Tibial artery (tissue), 4 donors: ENCODE measurements at regions not wholly inside any gene's neighbourhood (a gene's known extent, or its start where the extent isn't known, plus 50 kb on each side); places are given as distances from the start of the nearest gene placed in this dataset.
"Not testable (repeated sequence)": the region's sequence is repeated elsewhere in the genome, so short reads cannot be mapped to it uniquely, and the experiment has no call there.

Experiments
- DNase-seq, 2 donors: peaks; one replicate each; pipeline ENCODE4 v3.0.0-alpha.2; 2019
- H3K27ac ChIP-seq, 2 donors: fragments of 200-600 bp; sonication (generic) in 1 of 2; 1 replicate in 1 of 2; 2 replicates in 1 of 2; pipeline ENCODE4 v1.5.1; 2018 to 2019; ENCODE audit warnings: mild to moderate bottlenecking in 1 of 2
- H3K27me3 ChIP-seq, 2 donors: fragments of 200-600 bp; sonication (generic) in 1 of 2; one replicate each; pipeline versions ENCODE4 v1.5.1 to v1.6.0; 2016 to 2019
- H3K36me3 ChIP-seq, 3 donors: fragments of 200-600 bp; sonication (generic) in 2 of 3; one replicate each; pipeline ENCODE4 v1.5.1; 2016 to 2019; ENCODE audit warnings: mild to moderate bottlenecking in 2 of 3
- H3K4me1 ChIP-seq, 4 donors: fragments of 200-600 bp; sonication (generic) in 2 of 4; 1 replicate in 3 of 4; 2 replicates in 1 of 4; pipeline ENCODE4 v1.5.1; 2016 to 2019
- H3K4me3 ChIP-seq, 2 donors: fragments of 200-600 bp; sonication (generic) in 1 of 2; 1 replicate in 1 of 2; 2 replicates in 1 of 2; pipeline ENCODE4 v1.5.1; 2018 to 2019; ENCODE audit warnings: mild to moderate bottlenecking in 2 of 2
- H3K9me3 ChIP-seq, 3 donors: fragments of 200-600 bp; sonication (generic) in 1 of 3; one replicate each; pipeline ENCODE4 v1.5.1; 2016 to 2019
- CTCF ChIP-seq, 2 experiments: fragments of 200-600 bp in 1 of 2; fragments of 450-650 bp in 1 of 2; IDR thresholded peaks; one replicate each; pipeline ENCODE4 v1.5.1; 2017 to 2019; ENCODE audit warnings: antibody characterized with exemption in 2 of 2, mild to moderate bottlenecking in 1 of 2, moderate library complexity in 1 of 2
- intact Hi-C: fragments of 100-400 bp; cut with DNase I; formaldehyde crosslinking; loops from one replicate; pipeline ENCODE4 v1.15.0; 2023; ENCODE audit warnings: low total_unique reads

GRCh38 chr2:239548451-239548871, 147.6 kb upstream of the HDAC4 start:
- Histone ChIP-seq H3K9me3 (peaks cover 0 to 4% (median 0%) of the 10 kb centered on the region in 3 donors), H3K4me1 (no peaks in the 10 kb centered on the region), H3K27me3 (peaks cover 0 to 56% of the 10 kb centered on the region in 2 donors), H3K36me3 (no peaks in the 10 kb centered on the region), H3K27ac (no peak overlapping the region), H3K4me3 (no peak overlapping the region)
- DNase-seq, result no peak
- intact Hi-C loops, result no loop called here
- no peak for TF ChIP-seq CTCF (IDR thresholded peaks at IDR 0.05)

GRCh38 chr2:239547140-239547539, 146.3 kb upstream of the HDAC4 start:
- H3K4me1 ChIP-seq, H3K27ac ChIP-seq, DNase-seq, H3K36me3 ChIP-seq, H3K9me3 ChIP-seq, H3K4me3 ChIP-seq, intact Hi-C loops: not testable (repeated sequence)
- H3K27me3 ChIP-seq, result peaks cover 0 to 49% of the 10 kb centered on the region in 2 donors

GRCh38 chr2:239546541-239546940, 145.7 kb upstream of the HDAC4 start:
- peak in 1 of 2 donors; percentile 16 for DNase-seq
- intact Hi-C loops, result no loop called here
- peaks cover 0 to 46% of the 10 kb centered on the region in 2 donors for H3K27me3 ChIP-seq
- no peaks in the 10 kb centered on the region for H3K36me3 ChIP-seq
- no peak overlapping the region for H3K4me3 ChIP-seq
- no peak overlapping the region for H3K27ac ChIP-seq
- peaks cover 0 to 8% (median 0%) of the 10 kb centered on the region in 3 donors for H3K9me3 ChIP-seq
- TF ChIP-seq CTCF (IDR thresholded peaks at IDR 0.05), result no peak
- H3K4me1 ChIP-seq, result no peaks in the 10 kb centered on the region

GRCh38 chr2:239545741-239546392, 145.0 kb upstream of the HDAC4 start:
- Histone ChIP-seq H3K4me1 (no peaks in the 10 kb centered on the region), H3K27ac (no peak overlapping the region), H3K9me3 (peaks cover 0 to 8% (median 0%) of the 10 kb centered on the region in 3 donors), H3K27me3 (peaks cover 0 to 43% of the 10 kb centered on the region in 2 donors), H3K36me3 (no peaks in the 10 kb centered on the region), H3K4me3 (no peak overlapping the region)
- no peak for TF ChIP-seq CTCF (IDR thresholded peaks at IDR 0.05)
- peak in 1 of 2 donors; percentile 53 for DNase-seq
- intact Hi-C loops, result no loop called here

- Histone ChIP-seq H3K4me1 (no peaks in the 10 kb centered on the region), H3K9me3 (peaks cover 0 to 8% (median 0%) of the 10 kb centered on the region in 3 donors), H3K27ac (no peak overlapping the region), H3K36me3 (no peaks in the 10 kb centered on the region), H3K27me3 (peaks cover 0 to 40% of the 10 kb centered on the region in 2 donors), H3K4me3 (no peak overlapping the region)
- no peak for TF ChIP-seq CTCF (IDR thresholded peaks at IDR 0.05)
- intact Hi-C loops, result no loop called here
- peak in 1 of 2 donors; percentile 38 for DNase-seq
Observed at GRCh38 chr2:239544918-239545465, 144.2 kb upstream of the HDAC4 start.

- H3K36me3 ChIP-seq, result no peaks in the 10 kb centered on the region
- TF ChIP-seq CTCF (IDR thresholded peaks at IDR 0.05), result no peak
- no peaks in the 10 kb centered on the region for H3K4me1 ChIP-seq
- H3K27me3 ChIP-seq, result peaks cover 0 to 37% of the 10 kb centered on the region in 2 donors
- H3K27ac ChIP-seq, result no peak overlapping the region
- H3K4me3 ChIP-seq, result no peak overlapping the region
- intact Hi-C loops, result no loop called here
- H3K9me3 ChIP-seq, result peaks cover 0 to 8% (median 0%) of the 10 kb centered on the region in 3 donors
- peak in 1 of 2 donors; percentile 29 for DNase-seq
Observed at GRCh38 chr2:239544143-239544917, 143.5 kb upstream of the HDAC4 start.
